ENCODE measurements at regions not wholly inside any gene's neighbourhood (a gene's known extent, or its start where the extent isn't known, plus 50 kb on each side); places are given as distances from the start of the nearest gene placed in this dataset.

GRCh38 chr9:29798599-29798998, 2225.3 kb upstream of the C9orf72 start:
- FAIRE-seq (no peak), DNase-seq (ENCODE audit: insufficient read length, low spot score) (no peak)
- TF ChIP-seq CTCF (IDR thresholded peaks at IDR 0.05; ENCODE audit: insufficient read depth, missing control alignments) = no peak

DNA sequence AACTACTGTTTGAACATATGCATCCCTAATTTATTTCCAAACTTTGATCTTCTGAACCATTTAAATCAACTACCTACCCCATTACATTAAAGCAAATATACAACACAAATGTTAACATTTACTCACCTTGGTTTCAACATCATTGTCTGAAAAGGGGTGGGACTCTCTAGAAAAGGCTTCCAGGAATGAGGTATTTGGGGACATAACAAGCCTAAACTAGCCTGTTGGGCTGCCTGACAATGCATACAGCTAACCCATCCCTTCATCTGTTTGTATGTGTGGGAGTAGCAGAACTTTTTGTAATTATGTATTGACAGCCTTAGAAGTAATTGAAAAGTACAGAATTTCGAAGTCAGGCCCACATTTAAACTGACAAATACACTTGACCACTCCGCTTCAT, 2225.9 kb upstream of the C9orf72 start:
- no peak for FAIRE-seq
- no peak for TF ChIP-seq CTCF (IDR thresholded peaks at IDR 0.05; ENCODE audit: insufficient read depth, missing control alignments)
- DNase-seq (ENCODE audit: insufficient read length, low spot score) = no peak

DNA sequence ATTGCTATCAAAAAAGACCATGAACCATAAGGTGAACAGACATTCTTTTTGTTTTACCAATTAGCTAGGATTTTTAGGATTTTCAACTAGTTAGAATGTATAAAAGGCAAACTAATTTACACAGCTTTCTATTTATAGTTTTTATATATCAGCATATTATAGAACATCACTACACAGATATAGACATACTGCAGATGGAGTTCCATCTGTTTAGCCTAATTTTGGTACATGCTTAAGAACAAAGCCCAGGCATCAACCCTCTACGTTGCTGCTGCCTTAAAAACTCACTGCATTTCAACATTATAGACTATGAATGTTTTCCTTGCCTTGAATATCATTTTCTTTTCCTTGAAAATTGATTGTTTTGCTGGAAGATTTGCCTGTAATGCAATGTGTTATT, 2227.5 kb upstream of the C9orf72 start:
- FAIRE-seq (no peak), DNase-seq (ENCODE audit: insufficient read length, low spot score) (no peak)
- TF ChIP-seq CTCF (IDR thresholded peaks at IDR 0.05; ENCODE audit: insufficient read depth, missing control alignments) = no peak

DNA sequence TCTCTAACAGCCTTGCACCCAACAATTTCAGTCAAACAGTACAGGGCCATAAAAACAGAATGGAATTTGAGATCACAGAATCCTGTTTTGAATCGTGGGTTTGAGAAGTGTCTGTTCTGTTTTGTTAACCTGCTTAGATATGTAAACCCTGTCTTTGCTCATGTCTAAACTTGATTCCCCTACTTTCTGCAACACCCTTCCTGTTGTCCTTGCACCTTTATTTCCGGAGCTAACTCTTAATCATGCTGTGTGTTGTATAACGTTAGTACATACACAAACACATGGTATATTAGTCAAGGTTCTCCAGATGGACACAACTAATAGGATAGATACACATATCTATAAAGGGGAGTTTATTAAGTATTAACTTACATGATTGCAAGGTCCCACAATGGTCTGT, 2229.2 kb upstream of the C9orf72 start:
- FAIRE-seq (no peak), DNase-seq (ENCODE audit: insufficient read length, low spot score) (no peak)
- TF ChIP-seq CTCF (IDR thresholded peaks at IDR 0.05; ENCODE audit: insufficient read depth, missing control alignments) = no peak

GRCh38 chr9:29806937-29807618, 2233.8 kb upstream of the C9orf72 start:
- TF ChIP-seq CTCF (IDR thresholded peaks at IDR 0.05; ENCODE audit: insufficient read depth, missing control alignments) = no peak
- DNase-seq (ENCODE audit: insufficient read length, low spot score) = no peak
- no peak for FAIRE-seq

- DNase-seq (ENCODE audit: insufficient read length, low spot score) (no peak), FAIRE-seq (no peak)
- no peak for TF ChIP-seq CTCF (IDR thresholded peaks at IDR 0.05; ENCODE audit: insufficient read depth, missing control alignments)
These were observed 2243.8 kb upstream of the C9orf72 start for GRCh38 chr9:29816954-29817703.

DNA sequence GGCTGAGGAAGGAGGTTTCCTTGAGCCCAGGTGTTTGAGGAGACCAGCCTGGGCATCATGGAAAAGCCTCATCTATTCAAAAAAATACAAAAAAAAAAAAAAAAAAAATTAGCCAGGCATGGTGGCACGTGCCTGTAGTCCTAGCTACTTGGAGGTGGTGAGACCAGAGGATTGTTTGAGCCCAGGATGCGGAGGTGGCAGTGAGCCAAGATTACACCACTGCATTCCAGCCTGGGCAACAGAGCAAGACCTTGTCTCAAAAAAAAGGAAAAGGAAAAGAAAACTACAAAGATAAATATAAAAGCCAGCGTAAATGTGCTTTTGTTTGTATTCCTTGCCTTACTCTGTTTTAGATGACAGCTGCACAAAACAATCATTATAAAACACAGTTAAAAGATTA, 2249.2 kb upstream of the C9orf72 start:
- no peak for TF ChIP-seq CTCF (IDR thresholded peaks at IDR 0.05; ENCODE audit: insufficient read depth, missing control alignments)
- no peak for DNase-seq (ENCODE audit: insufficient read length, low spot score)
- FAIRE-seq = no peak

All from D721Med (cell line).